Natural killer cell (primary cell): ENCODE measurements at regions not wholly inside any gene's neighbourhood (a gene's known extent, or its start where the extent isn't known, plus 50 kb on each side); places are given as distances from the start of the nearest gene placed in this dataset.

Source experiments
- ATAC-seq, 3 donors: fragments of 150-1000 bp in 2 of 3; fragments of 200-7000 bp in 1 of 3; cut with Tn5 transposase; 1 replicate in 1 of 3; 2 replicates in 2 of 3; pipeline ENCODE4 v1.10.0; 2021; ENCODE audit warnings: mild to moderate bottlenecking in 2 of 3, moderate library complexity in 2 of 3
- DNase-seq, 2 donors: peaks; one replicate each; pipeline versions ENCODE4 v3.0.0 to v3.0.0-alpha.2; 2013 to 2021; ENCODE audit warnings: mixed read lengths in 1 of 2
- H3K27ac ChIP-seq: one replicate; pipeline ENCODE4 v1.5.1; 2013; ENCODE audit warnings: mild to moderate bottlenecking, low read length
- H3K27me3 ChIP-seq: one replicate; pipeline ENCODE4 v1.6.1; 2013; ENCODE audit warnings: low read length; ENCODE audit not compliant: control insufficient read depth, insufficient read depth
- H3K36me3 ChIP-seq: one replicate; pipeline ENCODE4 v1.6.1; 2013; ENCODE audit warnings: low read length; ENCODE audit not compliant: control insufficient read depth, insufficient read depth
- H3K4me1 ChIP-seq: one replicate; pipeline ENCODE4 v1.6.1; 2013; ENCODE audit warnings: low read length; ENCODE audit not compliant: control insufficient read depth, insufficient read depth
- H3K4me3 ChIP-seq: one replicate; pipeline ENCODE4 v1.5.1; 2013; ENCODE audit warnings: low read length
- H3K9me3 ChIP-seq: one replicate; pipeline ENCODE4 v1.6.1; 2013; ENCODE audit warnings: low read length; ENCODE audit not compliant: control insufficient read depth, insufficient read depth
- H3K27ac Mint-ChIP-seq, 2 donors: one replicate each; pipeline ENCODE4 v1.8.0; 2022; ENCODE audit warnings: mild to moderate bottlenecking in 2 of 2, mixed read lengths in 2 of 2, moderate library complexity in 1 of 2
- H3K27me3 Mint-ChIP-seq, 2 donors: one replicate each; pipeline ENCODE4 v1.8.0; 2022; ENCODE audit warnings: low read depth in 2 of 2, mixed read lengths in 2 of 2
- H3K36me3 Mint-ChIP-seq: one replicate; pipeline ENCODE4 v1.8.0; 2022; ENCODE audit warnings: mixed read lengths
- H3K4me1 Mint-ChIP-seq, 2 donors: one replicate each; pipeline ENCODE4 v1.8.0; 2022; ENCODE audit warnings: mixed read lengths in 2 of 2
- H3K4me3 Mint-ChIP-seq: one replicate; pipeline ENCODE4 v1.8.0; 2022; ENCODE audit warnings: mild to moderate bottlenecking, moderate library complexity, mixed read lengths
- H3K9me3 Mint-ChIP-seq, 2 donors: one replicate each; pipeline ENCODE4 v1.8.0; 2022; ENCODE audit warnings: mixed read lengths in 2 of 2
- CTCF ChIP-seq: fragments of 200-600 bp; IDR thresholded peaks from one replicate; pipeline ENCODE4 v1.8.0; 2022; ENCODE audit warnings: antibody characterized with exemption
- WGBS: methylation state at CpG from one replicate; pipeline ENCODE4 v1.1.7; 2013; ENCODE audit warnings: missing lambda C conversion rate; ENCODE audit not compliant: insufficient coverage; 5-methylcytosine and 5-hydroxymethylcytosine counted together
- intact Hi-C: fragments of 100-400 bp; cut with micrococcal nuclease; formaldehyde crosslinking; loops from one replicate; pipeline ENCODE4 v1.14.2; 2022

GRCh38 chrX:79235899-79236298, 91.4 kb downstream of the GPR174 start:
- ATAC-seq, result no peak

GRCh38 chrX:79231662-79232061, 87.2 kb downstream of the GPR174 start:
- Mint-ChIP-seq H3K27ac (peak overlapping the region; percentile 73 to 78), H3K4me3 (no peak overlapping the region), H3K9me3 (no peaks in the 10 kb centered on the region), H3K36me3 (no peaks in the 10 kb centered on the region), H3K4me1 (peaks cover 23 to 36% of the 10 kb centered on the region in 2 donors), H3K27me3 (peaks cover 0 to 21% of the 10 kb centered on the region in 2 donors)
- 41% methylated on average over 2 of the region's 2 CpGs for WGBS
- H3K4me3 ChIP-seq, result no peak overlapping the region
- ATAC-seq (peak in 2 of 3 donors; percentile 55 to 63), DNase-seq (peak in 1 of 2 donors; percentile 22)
- H3K9me3 ChIP-seq, result no peaks in the 10 kb centered on the region
- H3K36me3 ChIP-seq, result peaks cover 4% of the 10 kb centered on the region
- peak overlapping the region; percentile 34 for H3K27ac ChIP-seq
- TF ChIP-seq CTCF, result no peak
- intact Hi-C loops, result no loop called here
- no peaks in the 10 kb centered on the region for H3K27me3 ChIP-seq
- H3K4me1 ChIP-seq, result peaks cover 15% of the 10 kb centered on the region

More at GRCh38 chrX:79235899-79236298, 91.4 kb downstream of the GPR174 start:
- intact Hi-C loops, result no loop called here
- Histone ChIP-seq H3K4me3 (no peak overlapping the region), H3K4me1 (peaks cover 15% of the 10 kb centered on the region), H3K27ac (no peak overlapping the region), H3K27me3 (no peaks in the 10 kb centered on the region), H3K36me3 (peaks cover 8% of the 10 kb centered on the region), H3K9me3 (no peaks in the 10 kb centered on the region)
- Mint-ChIP-seq H3K4me3 (no peak overlapping the region), H3K27ac (peak overlapping the region in 1 of 2 donors; percentile 29), H3K36me3 (peaks cover 7% of the 10 kb centered on the region), H3K4me1 (peaks cover 23 to 35% of the 10 kb centered on the region in 2 donors), H3K9me3 (no peaks in the 10 kb centered on the region), H3K27me3 (peaks cover 0 to 6% of the 10 kb centered on the region in 2 donors)
- WGBS, result 100% methylated on average over 1 of the region's 3 CpGs
- peak in 1 of 2 donors; percentile 13 for DNase-seq
- no peak for TF ChIP-seq CTCF
